AG08395 (cell line): ENCODE measurements at regions not wholly inside any gene's neighbourhood (a gene's known extent, or its start where the extent isn't known, plus 50 kb on each side); places are given as distances from the start of the nearest gene placed in this dataset.

Experiments
- DNase-seq: peaks from one replicate; pipeline ENCODE4 v3.0.0; 2012; ENCODE audit warnings: mixed read lengths, low spot score

GRCh38 chr9:107952773-107953172 lies 463.2 kb upstream of the KLF4 start:
- DNase-seq: no peak

GRCh38 chr9:107951511-107951910 lies 461.9 kb upstream of the KLF4 start:
- DNase-seq: no peak

DNA sequence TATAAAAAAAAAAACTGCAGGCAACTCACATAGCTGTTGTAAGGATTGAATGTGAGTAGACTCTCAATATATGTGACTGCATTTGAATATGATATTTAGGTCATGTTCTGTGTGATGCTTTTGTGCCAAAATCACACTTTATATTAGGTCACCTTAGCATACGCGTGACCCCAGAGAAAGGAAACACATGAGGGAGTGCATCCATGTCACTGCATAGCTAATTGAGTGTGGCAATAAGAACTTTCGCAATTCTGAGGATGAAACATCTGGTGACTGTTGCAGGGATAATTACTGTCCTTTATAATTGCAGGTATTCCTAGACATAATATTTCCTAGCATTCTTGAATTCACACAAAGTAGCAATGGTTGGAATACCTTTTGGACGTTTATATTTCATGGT lies 459.5 kb upstream of the KLF4 start:
- no peak for DNase-seq

DNA sequence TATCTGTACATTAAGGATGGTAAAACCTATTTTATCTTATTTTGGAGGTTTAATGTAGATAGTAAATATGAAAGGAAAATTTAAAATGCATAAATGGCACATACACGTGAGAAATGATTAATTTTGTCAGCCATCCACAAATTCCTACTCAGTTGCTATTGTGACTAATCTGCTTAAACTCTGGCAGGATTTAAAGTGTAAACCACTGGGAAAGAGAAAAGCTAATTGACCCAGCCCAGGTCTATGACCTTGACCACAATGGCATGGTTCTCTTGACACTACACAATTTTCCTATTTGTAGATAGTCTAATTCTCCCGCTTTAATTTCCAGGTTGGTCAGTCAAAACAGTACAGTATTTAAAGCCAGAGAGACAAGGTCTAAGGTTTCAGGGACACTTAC lies 459.0 kb upstream of the KLF4 start:
- peak; percentile 18 for DNase-seq

DNA sequence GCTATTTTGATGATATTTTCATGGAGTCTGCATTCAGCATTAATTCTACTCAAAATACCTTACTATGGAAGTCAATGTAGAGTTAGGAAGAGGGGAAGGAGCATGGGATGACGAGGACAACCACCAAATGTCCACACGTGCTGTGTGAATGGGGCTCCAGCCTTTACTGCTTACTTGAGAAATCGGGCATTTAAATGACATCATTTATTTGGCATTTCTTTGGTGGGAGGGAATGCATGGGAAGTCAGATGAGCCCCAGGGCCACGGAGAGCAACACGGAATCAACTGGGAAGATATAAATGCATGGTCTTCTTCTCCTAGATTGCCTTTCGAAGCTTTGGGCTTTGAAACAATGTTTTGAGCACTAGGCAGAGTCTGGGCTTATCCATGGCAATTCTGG lies 458.5 kb upstream of the KLF4 start:
- DNase-seq: no peak

DNA sequence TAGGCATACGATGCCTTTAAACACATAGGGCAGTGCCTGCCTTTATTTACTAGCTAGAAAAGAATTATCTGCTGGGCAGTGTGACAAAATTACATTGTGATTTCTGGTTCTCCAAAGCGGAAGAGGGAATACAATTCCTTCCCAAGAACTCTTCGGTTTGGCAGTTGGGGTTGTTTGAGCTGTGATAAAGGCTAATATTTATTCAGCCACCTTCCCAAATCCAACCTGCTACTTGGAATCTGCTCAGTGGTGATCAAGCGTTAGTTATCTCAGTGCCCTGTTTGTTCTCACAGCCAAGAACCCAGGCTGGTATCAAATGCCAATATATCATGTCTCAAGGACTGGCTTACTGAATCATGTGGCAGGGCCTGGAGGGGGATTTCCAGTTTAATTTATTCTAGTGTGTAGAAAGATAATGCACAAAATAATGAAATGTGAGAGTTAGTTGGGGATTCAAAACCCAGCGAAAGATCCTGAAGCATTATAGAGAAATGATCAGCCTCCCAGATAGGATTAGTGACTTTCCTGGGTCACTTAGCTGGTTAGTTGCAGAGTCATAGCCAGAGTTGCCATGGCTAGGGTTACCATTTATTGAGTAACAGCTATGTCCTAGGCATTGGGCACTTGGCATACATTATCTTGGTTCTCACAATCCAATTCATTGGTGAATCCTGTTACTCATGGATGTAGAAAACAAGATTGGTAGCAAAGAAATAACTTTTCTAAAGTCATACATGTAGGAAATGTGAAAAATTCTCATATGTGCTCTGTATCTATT lies 457.0 kb upstream of the KLF4 start:
- DNase-seq: no peak

DNA sequence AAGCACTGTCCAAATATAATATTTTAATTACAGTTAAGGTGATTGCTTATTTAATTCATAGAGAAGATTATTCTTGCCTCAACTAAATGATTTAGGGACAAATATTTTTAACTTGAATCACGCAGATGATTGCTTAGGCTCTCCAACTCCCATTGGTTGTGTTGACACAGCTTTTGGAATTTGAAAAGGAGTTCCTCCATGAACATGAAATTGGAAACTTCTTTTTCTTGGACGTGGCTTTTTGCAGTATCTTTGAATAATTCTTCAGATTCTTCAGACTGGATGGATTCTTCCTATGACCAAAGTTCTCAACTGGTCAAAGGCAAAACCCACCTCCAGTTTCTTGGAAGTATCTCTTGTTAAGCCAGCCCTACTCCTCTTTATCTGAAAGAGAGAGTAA lies 456.4 kb upstream of the KLF4 start:
- no peak for DNase-seq

GRCh38 chr9:107945493-107945892 lies 455.9 kb upstream of the KLF4 start:
- DNase-seq: no peak

DNA sequence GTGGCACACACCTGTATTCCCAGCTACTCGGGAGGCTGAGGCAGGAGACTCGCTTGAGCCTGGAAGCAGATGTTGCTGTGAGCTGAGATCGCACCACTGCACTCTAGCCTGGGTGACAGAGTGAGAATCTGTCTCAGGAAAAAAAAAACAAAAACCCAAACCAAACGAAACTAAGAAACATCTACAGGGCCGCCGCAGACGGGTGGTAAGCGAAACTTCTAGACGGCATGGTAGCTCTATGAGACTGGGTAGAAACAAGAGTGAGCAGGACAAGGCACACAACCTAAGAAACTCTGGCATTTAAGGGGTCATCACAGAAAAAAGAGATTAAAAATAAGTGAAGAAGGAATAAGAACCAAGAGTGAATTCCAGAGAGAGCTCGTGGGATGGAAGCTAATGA lies 454.8 kb upstream of the KLF4 start:
- DNase-seq: no peak

DNA sequence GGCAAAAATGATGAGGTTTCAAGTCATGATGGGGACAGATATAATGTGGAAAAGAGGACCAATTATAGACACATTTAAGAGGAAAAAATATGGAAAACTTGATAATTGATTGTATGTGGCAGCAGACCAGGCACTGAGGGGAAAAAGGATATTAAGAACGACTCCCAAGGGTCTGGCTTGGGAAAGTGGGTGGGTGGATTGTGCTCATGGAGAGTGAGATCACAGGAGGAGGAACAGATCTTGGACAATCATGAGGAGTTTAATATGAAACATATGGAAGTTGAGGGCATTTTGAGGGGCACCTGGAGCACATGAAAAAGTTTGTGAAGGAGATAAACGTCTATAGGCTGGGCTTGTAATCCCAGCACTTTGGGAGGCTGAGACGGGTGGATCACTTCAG lies 454.3 kb upstream of the KLF4 start:
- no peak for DNase-seq

DNA sequence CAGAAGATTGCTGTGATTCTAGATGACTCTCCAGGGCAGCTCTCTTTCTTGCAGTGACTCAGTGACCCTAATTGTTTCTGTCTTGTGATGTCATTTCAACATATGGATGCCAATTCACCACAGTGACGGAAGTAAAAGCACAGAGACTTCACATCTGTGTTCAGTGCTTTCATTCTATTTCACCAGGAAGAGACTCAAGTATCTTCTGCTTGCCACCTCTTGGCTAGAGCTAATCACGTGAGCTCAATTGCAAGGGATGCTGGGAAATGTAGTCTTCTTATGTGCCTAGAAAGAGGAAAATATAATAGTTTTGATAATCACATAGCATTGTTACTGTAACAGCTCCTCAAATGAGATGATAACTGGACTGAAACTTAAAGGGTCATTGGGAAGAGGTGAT lies 453.3 kb upstream of the KLF4 start:
- no peak for DNase-seq

- no peak for DNase-seq
Measured at GRCh38 chr9:107942291-107942690, 452.7 kb upstream of the KLF4 start.

DNA sequence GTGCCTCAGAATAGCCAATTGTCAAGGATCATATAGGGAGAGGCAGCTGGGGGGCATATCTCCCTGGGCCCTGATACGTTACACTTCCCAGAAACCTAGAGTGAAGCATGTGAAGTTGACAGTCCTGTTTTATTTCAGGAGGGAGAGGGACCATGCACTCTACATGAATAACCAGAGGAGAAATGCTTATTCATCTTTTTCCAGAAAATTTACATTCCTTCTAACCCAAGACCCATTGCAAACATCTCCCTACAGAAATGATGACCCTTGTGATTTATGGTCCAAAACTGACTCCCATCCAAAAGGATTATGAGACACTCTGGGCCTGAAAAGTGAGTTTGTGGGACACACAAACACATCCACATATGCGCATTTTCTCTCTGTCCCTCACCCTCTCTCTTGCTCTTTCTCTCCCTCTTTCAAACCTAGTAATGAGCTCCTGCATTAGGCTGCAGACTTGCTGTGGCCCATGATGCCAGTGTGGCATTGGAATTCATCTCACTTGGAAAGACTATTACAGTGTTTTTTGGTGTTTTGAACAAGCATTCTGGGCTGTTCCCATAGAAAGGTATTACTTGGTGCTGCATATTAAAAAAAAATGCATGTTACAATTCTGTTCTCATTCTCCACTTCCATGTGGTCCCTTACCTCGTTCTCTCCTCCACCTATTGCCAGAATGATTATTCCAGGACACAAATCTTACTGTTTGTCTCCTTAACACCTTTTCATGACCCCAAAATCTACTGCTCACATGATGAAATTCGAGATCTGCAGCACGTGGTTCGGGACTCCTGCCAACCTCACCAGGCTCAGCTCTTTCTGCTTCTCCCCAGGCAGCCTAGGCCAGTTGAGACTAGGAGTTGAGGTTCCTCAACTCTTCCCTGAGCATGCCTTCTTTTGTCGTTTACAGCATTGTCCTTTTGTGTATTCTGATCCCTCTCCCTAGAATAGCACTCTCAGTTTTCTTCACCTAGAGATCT lies 451.3 kb upstream of the KLF4 start:
- no peak for DNase-seq

DNA sequence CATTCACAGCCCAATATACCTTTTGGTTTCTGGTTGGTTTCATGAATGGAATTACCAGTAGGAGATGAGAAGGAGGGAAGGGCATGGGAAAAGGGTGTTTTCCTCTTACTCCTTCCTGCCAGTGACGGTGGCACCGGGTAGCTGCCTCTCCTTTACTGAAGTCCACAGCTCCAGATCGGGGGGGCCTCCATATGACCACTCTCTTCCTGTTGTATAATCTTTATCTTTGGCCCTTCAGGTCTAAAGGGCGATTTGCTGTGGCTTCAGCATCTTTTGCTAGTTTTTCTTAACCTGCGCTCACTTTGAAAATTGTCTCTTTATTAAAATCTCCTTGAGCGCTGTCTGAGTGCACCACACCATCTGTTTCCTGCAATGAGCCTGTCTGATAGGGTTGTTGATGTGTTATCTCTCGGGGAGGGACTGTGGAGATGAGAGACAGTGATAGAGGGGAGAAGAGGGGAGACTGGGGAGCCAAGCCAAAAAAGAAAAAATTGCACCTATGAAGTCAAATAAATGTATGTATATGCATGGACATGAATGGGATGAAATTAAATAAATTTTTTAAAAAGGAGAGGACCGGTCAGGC lies 449.3 kb upstream of the KLF4 start:
- DNase-seq: no peak

- no peak for DNase-seq
Measured at GRCh38 chr9:107935931-107936330, 446.4 kb upstream of the KLF4 start.

DNA sequence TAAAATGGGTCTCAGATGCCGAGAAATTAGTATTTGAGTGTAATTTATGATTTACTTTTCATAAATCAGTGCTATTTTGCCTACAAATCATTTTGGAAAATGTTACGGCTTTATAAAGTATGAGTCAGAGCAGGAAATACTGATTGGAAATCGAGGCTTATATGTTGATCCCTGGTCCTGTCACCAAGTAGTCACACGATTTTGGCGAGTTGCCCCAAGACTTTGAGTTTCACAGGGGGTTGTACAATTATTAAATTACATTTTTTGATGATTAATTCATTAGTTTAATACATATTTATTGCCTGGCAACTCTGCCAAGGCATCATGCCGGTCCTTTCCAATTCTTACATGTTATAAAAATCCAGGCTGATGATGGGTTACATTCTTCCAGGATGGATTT lies 443.9 kb upstream of the KLF4 start:
- no peak for DNase-seq

DNA sequence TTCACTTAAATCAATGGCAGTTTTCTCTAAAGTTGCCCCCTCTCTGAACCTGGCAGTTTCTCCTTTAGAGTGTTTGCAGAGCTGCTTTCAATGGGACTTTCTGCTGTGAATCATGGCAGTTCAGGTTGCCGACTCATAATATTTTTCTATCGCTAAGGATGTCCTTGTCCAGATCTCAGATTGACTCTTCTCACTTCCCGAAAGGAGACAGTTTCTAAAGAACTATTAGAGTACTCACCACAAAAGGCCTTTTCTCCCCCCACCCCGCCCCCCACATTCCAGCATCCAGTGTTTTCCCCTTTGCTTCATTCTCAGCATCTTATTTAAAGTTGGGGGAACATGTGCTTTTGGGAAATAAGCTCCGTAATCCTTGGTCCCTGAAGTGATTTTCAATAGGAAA lies 443.5 kb upstream of the KLF4 start:
- peak; percentile 37 for DNase-seq

DNA sequence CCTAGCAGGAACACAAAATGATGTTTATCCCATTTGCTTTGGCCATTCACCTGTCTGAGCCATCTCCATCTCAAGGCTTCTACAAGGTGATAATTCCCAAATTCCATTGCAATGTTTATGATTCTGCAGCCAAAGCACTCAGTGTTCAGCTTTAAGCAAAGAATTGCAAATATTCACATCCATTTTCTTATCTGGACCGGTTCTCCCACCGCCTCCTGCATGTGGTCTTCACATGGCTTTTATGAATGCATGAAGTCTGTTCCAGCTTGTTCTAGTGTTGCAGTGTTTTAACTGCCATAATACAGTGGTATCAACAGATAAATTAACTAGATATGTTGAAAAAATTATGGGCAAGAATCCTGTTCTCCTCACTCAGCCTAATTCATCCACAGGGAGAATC lies 443.0 kb upstream of the KLF4 start:
- no peak for DNase-seq

GRCh38 chr9:107932046-107932445 lies 442.5 kb upstream of the KLF4 start:
- peak; percentile 74 for DNase-seq

- no peak for DNase-seq
Measured at GRCh38 chr9:107931071-107931715, 441.6 kb upstream of the KLF4 start.

GRCh38 chr9:107929443-107929842 lies 439.9 kb upstream of the KLF4 start:
- peak; percentile 42 for DNase-seq

- DNase-seq: no peak
Measured at GRCh38 chr9:107928701-107929371, 439.3 kb upstream of the KLF4 start.
